ENCODE measurements at regions not wholly inside any gene's neighbourhood (a gene's known extent, or its start where the extent isn't known, plus 50 kb on each side); places are given as distances from the start of the nearest gene placed in this dataset.
A peak's percentile ranks its signal among the peaks of the same experiment; 100 is the strongest.

DNA sequence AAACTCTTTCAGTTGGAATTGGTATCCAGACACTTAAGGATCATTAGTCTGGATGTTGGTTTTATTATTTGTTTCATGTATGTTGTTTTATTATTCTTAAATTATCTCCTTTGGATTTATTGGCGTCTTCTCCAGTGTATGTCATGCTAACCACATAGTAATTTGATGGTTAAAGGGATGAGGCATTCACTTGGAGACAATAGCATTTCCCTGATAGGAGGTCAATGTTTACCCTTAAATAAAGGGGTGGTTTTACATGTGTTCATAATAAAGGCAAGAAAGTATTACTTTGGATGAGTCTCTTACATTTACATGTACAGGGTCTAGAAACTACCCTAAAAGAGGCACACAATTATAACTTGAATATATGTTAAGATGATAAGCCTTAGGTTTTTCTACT, 51.2 kb upstream of the RNF144B start:
- DNase-seq (ENCODE audit: low read depth), result no peak

- DNase-seq (ENCODE audit: low read depth), result no peak
These were observed 52.9 kb upstream of the RNF144B start for GRCh38 chr6:18334251-18334650.

- DNase-seq (ENCODE audit: low read depth), result no peak
These were observed 56.5 kb upstream of the RNF144B start for GRCh38 chr6:18330548-18331081.

DNA sequence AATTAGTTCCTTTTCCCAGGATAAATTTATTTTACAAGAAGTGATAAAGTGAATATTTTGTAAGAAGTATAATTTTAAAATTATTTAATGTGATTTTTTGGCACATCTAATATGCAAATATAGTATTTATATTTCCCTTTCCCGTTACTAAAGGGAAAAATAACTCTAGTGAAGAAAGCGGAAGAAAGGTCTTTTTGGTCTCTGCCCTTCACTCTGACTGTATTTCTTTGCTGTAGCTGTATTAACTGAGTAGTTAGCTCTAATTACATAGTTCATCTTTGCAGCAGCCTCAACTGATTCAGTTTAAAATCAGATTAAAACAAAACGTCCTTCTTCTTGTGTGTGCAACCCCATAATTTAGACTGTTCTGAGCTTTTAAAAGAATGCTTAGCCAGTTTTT, 57.4 kb upstream of the RNF144B start:
- DNase-seq (ENCODE audit: low read depth), result no peak

GRCh38 chr6:18328540-18328939, 58.6 kb upstream of the RNF144B start:
- no peak for DNase-seq (ENCODE audit: low read depth)

DNA sequence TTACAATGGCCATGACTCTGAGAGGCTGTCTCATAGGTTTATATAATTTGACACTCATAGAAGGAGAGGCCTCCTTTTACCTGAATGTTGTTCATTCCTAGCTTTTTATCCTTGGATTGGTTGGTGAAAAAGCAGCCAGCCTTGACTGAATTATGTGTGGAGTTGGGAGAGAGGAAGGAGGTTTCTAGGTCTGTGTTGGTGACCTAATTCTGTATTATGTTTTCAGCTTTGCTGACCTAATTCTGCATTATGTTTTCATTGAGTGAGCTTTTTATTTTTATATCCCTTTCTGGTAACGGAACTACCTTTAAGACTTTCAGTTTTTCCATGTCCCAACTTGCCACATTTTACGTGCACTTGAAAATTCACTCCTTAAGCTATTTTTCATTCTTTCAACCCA, 59.1 kb upstream of the RNF144B start:
- no peak for DNase-seq (ENCODE audit: low read depth)

- DNase-seq (ENCODE audit: low read depth), result no peak
These were observed 59.5 kb upstream of the RNF144B start for GRCh38 chr6:18327626-18328025.

- no peak for DNase-seq (ENCODE audit: low read depth)
These were observed 60.2 kb upstream of the RNF144B start for GRCh38 chr6:18326980-18327379.

DNA sequence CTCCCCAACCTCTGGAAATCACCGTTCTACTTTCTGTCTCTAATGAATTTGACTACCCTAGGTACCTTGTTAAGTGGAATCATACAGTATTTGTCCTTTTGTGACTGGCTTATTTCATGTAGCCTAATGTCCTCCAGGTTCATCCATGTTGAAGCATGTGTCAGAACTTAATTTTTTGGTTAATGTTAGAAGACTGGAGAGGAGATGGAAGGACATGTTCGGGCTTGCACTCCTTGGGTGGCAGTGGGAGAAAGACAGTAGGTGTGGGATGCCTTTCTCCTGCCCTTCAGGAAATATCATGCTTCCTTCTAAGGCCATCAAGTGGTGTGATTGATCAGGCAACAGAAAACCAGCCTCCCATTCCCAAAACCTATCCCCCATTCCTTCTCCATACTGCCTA, 61.1 kb upstream of the RNF144B start:
- DNase-seq (ENCODE audit: low read depth), result no peak

DNA sequence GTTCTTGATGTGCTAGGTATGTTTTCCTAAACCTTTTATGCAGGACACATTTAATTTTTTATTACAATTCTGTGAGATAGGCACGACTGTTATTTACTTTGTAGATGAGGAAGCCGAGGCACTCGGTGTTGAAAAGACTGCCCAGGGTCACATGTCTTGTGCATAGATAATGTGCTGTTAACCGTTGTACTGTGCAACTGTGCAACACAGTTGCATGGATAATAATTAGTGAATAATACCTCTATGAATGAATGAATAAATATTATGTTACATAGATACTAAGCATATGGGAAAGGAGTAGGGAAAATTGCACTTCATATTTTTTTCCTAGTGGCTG, 60.3 kb upstream of the DEK start:
- DNase-seq (ENCODE audit: low read depth), result no peak

DNA sequence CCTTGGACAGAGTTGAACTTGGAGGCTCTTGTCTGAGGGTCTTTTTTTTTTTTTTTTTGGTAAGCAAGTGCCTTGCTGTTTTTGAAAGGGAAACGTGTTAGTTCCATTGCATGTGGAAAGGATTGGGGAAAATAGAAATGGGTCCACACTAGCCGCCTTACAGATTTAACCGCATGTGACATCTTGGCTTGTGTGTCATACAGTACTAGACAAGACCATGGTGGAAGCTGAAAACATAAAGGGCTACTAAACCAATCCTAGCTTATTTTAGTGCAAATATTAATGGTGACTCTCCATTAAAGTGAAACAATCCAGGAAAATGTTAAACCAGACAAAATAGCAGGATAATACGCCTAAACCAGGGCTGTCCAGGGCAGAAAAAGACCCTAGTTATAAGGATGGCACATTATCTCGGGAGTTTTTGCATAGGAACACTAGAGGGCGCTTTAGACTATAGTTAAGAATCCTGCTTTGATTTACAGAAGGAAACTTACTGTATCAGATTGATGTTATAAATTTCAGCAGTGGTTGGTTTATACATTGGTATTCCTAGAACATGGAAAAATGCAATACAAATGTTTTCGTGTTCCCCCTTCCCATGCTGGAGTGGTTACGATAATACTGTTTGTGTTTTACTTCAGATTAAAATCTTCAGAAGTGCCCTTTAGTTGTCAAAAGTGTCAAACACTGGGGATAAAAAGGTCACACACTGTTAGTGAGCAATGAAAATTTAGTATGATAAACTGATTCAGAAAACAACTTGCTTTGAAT, 59.8 kb upstream of the DEK start:
- DNase-seq (ENCODE audit: low read depth), result peak; percentile 80

DNA sequence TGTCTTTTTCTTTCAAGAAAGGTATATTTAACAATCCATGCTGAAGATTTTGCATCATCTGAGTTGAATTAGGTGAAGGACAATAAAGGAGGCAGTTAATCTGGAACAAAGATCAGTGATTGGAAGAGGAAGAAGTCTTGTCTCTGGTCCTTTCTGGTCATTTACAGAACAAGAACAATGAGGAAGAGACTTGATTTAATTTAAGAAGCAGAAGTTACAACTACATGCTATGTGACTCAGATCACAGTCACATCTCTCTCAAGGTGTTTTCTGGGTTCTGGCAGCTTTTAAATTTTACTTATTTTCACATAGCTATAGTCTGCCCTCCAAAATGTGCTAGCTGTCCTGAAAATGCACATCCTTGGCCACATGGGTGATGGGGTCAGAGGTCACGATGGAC, 53.5 kb upstream of the DEK start:
- no peak for DNase-seq (ENCODE audit: low read depth)

DNA sequence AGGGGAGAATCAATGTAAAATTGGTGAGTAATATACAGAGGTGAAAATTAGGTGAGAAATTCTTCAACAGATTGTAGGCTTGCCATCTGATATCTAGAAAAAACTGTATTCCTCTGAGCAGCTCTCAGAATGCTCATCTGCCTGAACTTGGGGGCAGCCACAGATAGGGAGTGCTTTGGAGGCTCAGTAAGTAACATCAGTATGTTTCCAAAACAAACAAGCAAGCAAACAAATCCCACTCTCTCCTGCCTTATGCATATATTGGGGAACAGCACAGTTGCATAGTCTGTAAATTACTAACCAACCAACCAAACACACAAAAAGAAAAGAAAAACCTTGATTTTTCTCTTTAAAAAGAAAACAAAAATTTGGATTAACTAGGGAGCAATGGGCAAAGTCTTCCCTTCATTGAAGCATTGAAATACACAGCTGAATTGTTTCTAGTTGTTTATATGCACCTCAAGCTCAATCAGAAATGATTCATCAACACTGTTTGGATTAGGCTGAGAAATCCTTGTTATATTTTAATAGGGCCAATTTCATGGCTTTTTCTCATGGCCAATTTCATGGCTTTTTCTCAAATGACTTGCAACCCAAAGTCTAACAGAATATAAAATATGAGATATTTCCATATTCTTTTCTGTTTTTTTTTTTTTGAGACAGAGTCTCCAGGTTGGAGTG, 50.1 kb upstream of the DEK start:
- DNase-seq (ENCODE audit: low read depth), result peak; percentile 35
